LHCN-M2 (cell line): ENCODE measurements at regions not wholly inside any gene's neighbourhood (a gene's known extent, or its start where the extent isn't known, plus 50 kb on each side); places are given as distances from the start of the nearest gene placed in this dataset.

ENCODE experiments used
- DNase-seq: peaks from one replicate; pipeline ENCODE4 v3.0.0-alpha.2; 2012; ENCODE audit warnings: low read depth

DNA sequence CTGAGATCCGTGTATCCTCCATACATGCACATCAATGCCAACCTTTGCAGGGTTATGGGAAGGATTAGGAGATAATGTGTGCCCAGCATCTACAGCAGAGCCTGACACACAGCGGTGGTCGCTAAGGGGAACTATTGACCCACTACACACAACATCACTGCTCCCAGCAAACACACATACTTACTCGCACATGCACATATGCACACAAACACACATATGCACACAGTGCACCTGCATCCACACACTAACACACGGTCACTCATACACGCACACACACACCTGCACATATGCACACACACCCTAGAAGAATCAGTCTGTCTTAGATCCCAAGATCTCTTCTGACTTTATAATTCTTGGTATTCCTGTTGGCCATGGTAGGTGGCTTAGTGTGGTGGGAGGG lies 118.3 kb downstream of the GYPC start:
- DNase-seq, result no peak

DNA sequence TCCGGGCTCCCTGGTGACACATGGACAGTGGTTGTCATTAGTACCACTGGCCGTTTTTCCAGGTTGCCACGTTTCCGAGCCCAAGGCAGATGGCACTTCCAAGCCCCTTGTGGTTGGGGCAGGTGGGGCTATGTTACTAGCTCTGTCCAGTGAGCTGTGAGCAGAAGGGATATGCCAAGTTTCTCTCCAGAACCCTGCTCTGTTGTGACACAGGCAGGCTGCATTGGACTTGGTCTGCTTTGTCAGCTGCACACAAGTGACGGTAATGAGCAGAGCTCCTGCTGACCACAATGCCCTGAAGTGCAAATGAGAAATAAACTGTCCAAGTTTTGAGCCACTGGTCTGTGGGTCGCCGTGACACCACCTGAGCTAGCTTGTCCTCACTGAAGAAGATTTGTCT lies 118.8 kb downstream of the GYPC start:
- DNase-seq, result no peak

DNA sequence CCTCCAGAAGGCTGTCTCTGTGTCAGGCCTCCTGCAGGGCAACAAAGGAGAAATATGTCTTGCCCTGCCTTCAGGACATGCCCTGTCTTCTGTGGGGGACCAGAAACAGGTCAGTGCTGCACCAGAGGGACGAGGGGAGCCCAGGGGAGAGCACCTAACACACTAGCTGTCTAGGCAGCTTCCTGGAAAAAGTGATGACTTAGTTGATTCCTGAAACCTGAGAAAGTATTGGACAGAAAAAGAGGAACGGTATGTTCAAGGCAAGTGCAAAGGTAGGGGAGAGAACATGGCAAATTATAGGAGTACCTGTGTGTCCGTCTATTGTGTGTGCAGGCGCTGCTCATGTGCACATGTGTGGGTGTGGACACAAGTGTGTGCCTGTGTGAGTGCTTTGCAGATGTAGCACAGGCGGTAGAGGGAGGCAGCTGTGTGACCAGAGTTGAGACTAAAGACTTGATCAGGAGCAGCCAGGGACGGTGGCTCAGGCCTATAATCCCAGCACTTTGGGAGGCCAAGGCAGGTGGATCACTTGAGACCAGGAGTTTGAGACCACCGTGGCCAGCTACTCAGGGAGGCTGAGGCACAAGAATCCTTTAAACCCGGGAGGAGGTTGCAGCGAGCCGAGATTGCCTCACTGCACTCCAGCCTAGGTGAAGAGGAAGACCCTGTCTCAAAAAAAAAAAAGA lies 119.5 kb downstream of the GYPC start:
- no peak for DNase-seq

DNA sequence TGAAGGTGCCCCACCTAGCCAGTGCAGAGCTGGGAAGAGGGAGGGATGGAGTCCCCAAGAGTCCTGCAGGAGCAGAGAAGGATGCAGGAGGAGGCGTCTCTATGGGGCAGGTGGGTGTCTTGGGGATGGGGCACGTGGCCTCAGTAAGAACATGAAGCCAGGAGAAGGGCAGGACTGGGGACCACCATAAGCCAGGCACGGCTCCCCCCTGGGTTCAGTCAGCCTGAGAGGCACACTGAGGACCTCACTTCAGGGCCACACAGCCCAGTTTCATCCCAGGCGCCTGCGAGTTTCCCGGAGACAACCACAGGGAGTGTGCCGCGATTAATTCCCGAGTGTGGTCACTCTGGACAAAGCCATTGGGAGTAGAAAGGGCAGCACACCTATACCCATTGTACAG lies 120.3 kb downstream of the GYPC start:
- DNase-seq, result no peak

GRCh38 chr2:126776692-126777619 lies 121.0 kb downstream of the GYPC start:
- peak; percentile 51 for DNase-seq

DNA sequence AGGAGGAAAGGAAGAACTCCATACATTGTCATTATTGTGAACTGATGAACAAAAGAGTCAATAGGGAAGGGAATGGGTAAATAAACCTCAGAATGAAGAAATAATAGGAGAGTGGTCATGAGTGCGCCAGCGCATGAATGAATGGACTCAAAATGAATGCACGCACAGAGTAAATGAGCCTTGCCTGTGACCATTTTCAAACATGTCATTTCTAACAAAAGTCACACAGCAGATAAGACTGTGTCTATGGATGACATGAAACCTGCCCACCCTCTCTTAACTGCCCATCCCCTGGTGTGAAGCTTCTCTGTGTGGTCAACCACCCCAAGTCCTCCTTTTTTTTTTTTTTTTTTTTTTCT lies 121.1 kb upstream of the TEX51 start:
- DNase-seq, result no peak

- no peak for DNase-seq
Measured at GRCh38 chr2:126778561-126779501, 119.9 kb upstream of the TEX51 start.

DNA sequence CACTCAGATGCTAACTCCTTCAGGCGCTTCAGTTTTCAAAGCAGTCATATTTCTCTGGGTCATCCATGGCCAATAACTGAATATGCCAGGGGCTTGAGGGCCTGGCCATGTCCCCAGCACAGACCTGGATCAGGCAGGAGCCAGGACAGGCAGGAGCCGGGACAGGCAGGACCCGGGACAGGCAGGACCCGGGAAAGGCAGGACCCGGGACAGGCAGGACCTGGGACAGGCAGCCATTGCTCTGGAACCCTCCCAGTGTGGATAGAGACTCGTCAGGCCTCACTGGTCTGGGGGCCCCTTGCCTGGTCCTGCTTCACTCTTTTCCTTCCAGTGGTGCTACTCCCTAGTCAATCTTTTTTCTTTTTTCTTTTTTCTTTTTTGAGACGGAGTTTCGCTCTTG lies 117.5 kb upstream of the TEX51 start:
- DNase-seq, result no peak

DNA sequence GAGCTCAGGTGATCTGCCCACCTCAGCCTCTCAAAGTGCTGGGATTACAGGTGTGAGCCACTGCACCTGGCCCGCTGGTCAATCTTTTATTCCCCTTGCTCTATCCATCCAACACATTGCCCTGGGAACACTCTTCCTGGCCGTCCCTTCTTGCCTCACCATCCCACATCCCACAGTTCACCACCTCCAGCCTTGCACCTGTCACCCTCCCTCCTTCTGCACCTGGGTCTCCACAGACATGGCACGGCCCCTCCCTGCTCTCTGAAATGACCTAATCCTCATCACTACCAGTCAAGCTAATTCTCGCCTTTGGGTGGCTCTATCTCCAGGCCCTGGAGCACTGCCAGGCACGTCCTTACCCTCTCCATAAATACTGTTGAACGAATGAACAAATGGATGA lies 116.9 kb upstream of the TEX51 start:
- no peak for DNase-seq

DNA sequence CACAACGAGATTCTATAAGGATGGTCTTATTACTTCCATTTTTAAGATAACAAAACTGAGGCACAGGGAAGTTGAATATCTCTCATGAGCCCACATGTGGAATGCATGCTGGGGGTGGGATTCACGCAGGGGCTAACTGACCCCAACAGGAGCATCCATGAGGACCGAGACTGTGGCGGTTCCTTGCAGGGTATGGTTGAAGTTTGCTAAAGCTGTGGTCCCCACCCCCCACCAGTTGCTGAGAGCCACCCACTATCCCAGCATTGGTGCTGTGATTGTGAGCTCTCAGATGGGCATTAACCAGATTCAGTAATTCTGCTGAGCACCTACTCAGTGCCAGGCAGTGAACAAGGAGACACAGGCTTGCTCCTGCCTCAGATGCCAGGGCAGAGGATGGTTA lies 116.0 kb upstream of the TEX51 start:
- DNase-seq, result no peak

GRCh38 chr2:126783341-126783740 lies 115.3 kb upstream of the TEX51 start:
- no peak for DNase-seq

- no peak for DNase-seq
Measured at GRCh38 chr2:126784045-126784444, 114.6 kb upstream of the TEX51 start.

GRCh38 chr2:126784621-126785020 lies 114.1 kb upstream of the TEX51 start:
- no peak for DNase-seq

GRCh38 chr2:126785236-126785635 lies 113.5 kb upstream of the TEX51 start:
- no peak for DNase-seq

DNA sequence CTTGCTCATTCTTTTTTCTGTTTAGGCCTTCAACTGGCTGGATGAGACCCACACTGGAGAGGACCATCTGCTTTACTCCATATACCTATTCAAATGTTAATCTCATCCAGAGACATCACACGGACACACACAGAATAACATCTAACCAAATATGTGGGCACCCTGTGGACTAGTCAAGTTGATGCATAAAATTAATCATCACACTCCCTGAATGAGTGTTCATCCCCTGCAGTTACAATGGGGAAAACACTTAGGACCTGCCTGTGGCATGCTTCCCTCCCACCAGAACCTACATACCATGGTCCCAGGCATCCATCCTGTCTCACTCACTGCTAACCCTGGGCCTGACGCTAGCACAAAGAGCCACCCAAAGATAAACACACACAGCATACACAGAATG lies 112.8 kb upstream of the TEX51 start:
- no peak for DNase-seq

DNA sequence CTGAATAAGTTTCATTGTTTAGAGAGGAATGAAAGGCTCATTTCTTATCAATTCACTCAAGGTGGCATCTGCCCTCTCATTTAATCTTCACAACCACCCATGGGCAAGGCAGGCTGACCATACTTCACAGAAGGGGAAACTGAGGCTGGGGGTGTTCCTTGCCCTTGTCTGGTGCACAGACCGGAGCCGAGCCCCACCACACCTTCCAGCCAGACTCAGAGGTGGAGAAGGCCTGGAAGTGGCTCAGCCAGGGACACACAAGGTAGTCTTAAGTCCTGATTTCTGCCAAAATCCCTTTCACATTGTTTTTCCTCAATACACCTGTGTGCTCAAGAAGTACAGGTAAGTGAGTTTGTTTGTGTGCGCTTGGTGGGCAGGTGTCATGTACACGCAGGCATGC lies 111.9 kb upstream of the TEX51 start:
- no peak for DNase-seq

GRCh38 chr2:126787289-126787688 lies 111.4 kb upstream of the TEX51 start:
- DNase-seq, result no peak

- DNase-seq, result no peak
Measured at GRCh38 chr2:126788113-126788512, 110.6 kb upstream of the TEX51 start.

DNA sequence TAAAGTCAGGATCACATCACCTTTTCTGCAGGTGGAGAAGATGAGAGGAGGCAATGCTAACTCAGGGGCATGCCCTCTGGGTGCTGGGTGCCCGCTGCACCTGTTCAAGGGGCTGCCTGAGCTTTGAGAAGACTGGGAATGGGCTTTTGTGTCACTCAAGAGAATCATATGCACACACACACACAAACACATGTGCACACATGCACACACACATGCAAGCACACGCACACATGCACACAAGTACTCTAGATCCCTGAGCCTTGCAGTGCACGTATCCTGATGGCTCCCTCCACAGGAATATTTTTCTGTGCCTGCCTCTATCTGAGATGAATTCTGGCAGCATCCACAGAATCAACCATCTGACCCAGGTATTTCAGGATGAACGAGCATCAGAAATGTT lies 110.0 kb upstream of the TEX51 start:
- no peak for DNase-seq

DNA sequence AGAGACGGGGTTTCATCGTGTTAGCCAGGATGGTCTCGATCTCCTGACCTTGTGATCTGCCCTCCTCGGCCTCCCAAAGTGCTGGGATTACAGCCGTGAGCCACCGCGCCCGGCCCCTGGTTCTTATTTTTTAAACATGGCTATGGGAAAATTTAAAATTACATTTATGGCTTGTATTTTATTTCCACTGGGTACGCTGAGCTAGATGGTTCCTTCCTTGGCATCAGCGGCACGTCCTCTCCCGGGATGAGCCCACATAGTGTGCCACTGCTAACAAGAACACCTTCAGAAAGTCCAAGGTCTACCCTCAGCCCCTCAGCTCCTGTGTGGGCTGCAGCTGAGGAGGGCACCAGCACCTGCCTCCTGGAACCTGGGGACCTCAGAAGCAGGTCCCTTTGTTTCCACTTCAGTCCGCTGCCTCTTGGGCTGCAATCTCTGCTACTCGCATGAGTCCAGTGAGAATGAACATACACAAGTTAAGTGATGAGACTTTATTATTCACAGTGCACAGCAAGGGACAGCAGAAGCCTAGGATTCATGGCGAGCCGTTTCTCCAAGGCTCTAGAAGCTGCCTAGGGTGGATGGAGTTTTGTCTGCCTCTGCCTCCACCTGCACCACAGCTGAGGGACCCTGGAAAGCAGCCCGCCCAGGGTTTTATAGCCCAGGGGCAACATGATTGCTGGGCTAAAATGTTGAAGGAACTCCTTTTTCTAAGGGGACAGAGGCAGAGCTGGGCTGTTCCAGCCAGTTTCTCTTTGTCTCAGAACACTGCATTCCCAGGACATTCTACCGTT lies 107.5 kb upstream of the TEX51 start:
- DNase-seq, result no peak

GRCh38 chr2:126792186-126792585 lies 106.5 kb upstream of the TEX51 start:
- DNase-seq, result no peak
